Right cardiac atrium (tissue), 5 donors: ENCODE measurements at regions not wholly inside any gene's neighbourhood (a gene's known extent, or its start where the extent isn't known, plus 50 kb on each side); places are given as distances from the start of the nearest gene placed in this dataset.

Source experiments
- ATAC-seq, 2 donors: fragments of 200-7000 bp; cut with Tn5 transposase; one replicate each; pipeline versions ENCODE4 v1.8.0 to v1.9.1; 2020; ENCODE audit warnings: moderate library complexity in 2 of 2, mild to moderate bottlenecking in 1 of 2
- DNase-seq, 3 donors: peaks; one replicate each; pipeline ENCODE4 v3.0.0-alpha.2; 2020
- H3K27ac ChIP-seq: one replicate; pipeline ENCODE4 v1.5.1; 2013; ENCODE audit warnings: mild to moderate bottlenecking, low read length, control low read depth, moderate library complexity
- H3K27me3 ChIP-seq: one replicate; pipeline ENCODE4 v1.6.1; 2013; ENCODE audit not compliant: control insufficient read depth, insufficient read depth
- H3K4me1 ChIP-seq: one replicate; pipeline ENCODE4 v1.6.1; 2013; ENCODE audit warnings: low read length; ENCODE audit not compliant: control insufficient read depth, insufficient read depth
- H3K4me3 ChIP-seq: one replicate; pipeline ENCODE4 v1.5.1; 2013; ENCODE audit warnings: low read length, control low read depth
- H3K9me3 ChIP-seq: one replicate; pipeline ENCODE4 v1.6.1; 2013; ENCODE audit warnings: low read length; ENCODE audit not compliant: control insufficient read depth
- WGBS: extraction: QIAGEN DNeasy Blood & Tissue Kit; methylation state at CpG from one replicate; pipeline ENCODE4 v1.1.7; 2013; 5-methylcytosine and 5-hydroxymethylcytosine counted together
- intact Hi-C, 4 donors: fragments of 100-400 bp; cut with DNase I; formaldehyde crosslinking; loops; one replicate each; pipeline versions ENCODE4 v1.11.0 to v1.14.0; 2022 to 2023
- donor health status: healthy with polysubstance abuse.
- donor health status: DM: no; HTN: yes; CAD: no.
- donor health status: DM: no; HTN: no; CAD: no.
- donor health status: DM: no; HTN: yes; CAD: no; lungs with severe emphysema.
- donor health status: DM: yes; HTN: yes; CAD: no.

DNA sequence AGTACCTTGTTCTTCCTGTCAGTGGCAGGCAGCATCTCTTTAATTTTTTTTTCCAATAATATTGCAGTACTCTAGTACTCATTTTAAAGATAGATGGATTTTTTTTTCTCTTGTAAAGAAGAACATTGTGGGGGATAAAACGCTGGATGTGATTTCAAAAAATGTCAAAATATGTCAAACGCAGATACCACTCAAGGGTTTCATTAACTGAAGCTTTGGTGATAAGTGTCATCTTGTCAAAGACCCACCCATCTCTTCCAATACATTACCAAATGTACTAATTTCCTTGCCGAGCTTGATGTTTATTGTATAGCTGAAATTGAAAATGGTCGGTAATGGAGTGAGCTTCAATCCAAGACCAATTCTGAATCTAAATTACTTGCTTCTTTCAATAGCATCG, 332.4 kb upstream of the SOX2 start:
- Histone ChIP-seq H3K27ac (no peak overlapping the region), H3K9me3 (no peaks in the 10 kb centered on the region), H3K4me3 (no peak overlapping the region), H3K4me1 (no peaks in the 10 kb centered on the region), H3K27me3 (no peaks in the 10 kb centered on the region)
- intact Hi-C loops = no loop called here
- WGBS = 81% methylated on average over 5 of the region's 5 CpGs
- DNase-seq (no peak), ATAC-seq (no peak)

DNA sequence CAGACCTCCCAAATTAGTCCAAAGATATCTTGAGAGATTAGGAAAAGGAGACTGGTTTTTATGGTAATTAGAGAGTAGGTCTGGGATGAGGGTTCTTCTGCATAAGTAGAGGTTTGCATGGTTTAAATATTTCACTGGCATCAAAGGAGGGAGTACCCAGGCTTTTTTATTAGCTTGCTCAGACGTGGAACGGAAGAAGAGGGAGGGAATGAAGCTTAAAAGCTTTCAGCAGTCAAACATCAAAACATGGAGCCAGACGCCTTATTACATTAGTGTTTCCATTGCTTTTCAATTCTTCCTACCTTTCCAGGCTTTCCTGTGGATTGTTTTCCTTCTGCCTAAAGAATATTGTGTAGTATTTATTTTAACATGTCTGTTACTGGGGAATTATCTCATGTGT, 342.1 kb upstream of the SOX2 start:
- intact Hi-C loops = no loop called here
- Histone ChIP-seq H3K27me3 (no peaks in the 10 kb centered on the region), H3K4me3 (no peak overlapping the region), H3K4me1 (no peaks in the 10 kb centered on the region), H3K27ac (no peak overlapping the region), H3K9me3 (no peaks in the 10 kb centered on the region)
- 44% methylated on average over 3 of the region's 3 CpGs for WGBS
- DNase-seq (no peak), ATAC-seq (no peak)

DNA sequence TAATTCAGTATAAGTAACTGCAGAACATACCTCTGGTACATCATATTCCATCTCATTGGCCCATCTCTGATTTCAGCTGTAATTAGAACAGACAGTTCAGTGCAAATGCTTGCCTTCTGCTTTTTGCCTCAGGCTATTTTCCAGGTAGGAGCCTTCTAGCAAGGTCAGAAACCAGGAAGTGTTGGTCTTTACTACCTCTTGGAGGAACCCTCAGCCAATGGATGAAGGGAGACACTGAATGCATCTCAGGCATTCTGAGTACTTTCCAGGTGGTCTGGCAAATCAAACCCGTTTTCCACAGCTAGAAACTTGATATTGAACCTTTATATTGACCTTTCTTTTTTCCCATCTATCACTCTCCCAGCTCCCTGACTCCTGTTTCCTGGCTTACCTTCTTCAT, 348.5 kb upstream of the SOX2 start:
- WGBS = 31% methylated on average over 1 of the region's 1 CpG
- DNase-seq = no peak
- no peak for ATAC-seq
- no peaks in the 10 kb centered on the region for H3K27me3 ChIP-seq
- H3K9me3 ChIP-seq = no peaks in the 10 kb centered on the region
- H3K4me3 ChIP-seq = no peak overlapping the region
- intact Hi-C loops = no loop called here
- H3K27ac ChIP-seq = no peak overlapping the region
- H3K4me1 ChIP-seq = no peaks in the 10 kb centered on the region

DNA sequence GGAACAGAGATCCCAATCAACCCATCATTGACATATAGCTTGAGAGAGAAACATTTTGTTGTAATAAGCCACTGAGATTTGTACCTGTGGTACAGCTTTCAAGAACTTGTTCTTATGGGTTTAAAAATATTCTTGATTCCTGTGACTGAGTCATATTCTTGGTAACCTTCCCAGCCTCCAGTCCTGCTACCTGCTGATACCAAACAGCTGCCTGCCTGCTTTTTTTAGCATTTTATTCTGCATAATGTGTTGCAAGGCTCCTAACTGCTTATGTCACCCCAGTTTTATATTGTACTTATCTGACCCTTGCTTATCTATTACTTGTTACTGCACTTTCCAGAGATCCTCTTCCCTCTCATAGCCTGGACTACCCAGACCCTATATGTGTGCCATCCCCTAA, 349.3 kb upstream of the SOX2 start:
- Histone ChIP-seq H3K27me3 (no peaks in the 10 kb centered on the region), H3K4me1 (no peaks in the 10 kb centered on the region), H3K27ac (no peak overlapping the region), H3K4me3 (no peak overlapping the region), H3K9me3 (no peaks in the 10 kb centered on the region)
- ATAC-seq (peak; percentile 20 to 47), DNase-seq (no peak)
- intact Hi-C loops = no loop called here

DNA sequence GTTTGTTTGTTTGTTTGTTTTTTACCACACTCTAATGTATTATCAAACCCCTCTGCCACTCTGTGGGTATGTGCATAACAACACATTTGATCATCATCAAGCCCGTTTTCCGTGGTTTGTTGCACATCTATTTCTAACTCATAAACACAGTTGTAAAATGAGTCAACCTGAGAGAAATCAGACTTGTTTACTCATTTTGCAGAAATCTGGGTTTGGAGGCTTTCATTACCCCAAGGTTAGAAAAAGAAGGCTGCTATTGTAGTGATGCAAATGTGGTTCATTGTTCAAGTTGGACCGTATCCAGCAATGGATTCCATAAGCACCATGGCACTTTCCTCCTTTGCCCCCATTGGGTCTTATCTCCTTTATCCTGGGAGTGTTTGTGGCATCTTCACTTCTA, 353.2 kb upstream of the SOX2 start:
- H3K4me3 ChIP-seq = no peak overlapping the region
- no peak for DNase-seq
- no peak overlapping the region for H3K27ac ChIP-seq
- 81% methylated on average over 3 of the region's 3 CpGs for WGBS
- no peaks in the 10 kb centered on the region for H3K4me1 ChIP-seq
- intact Hi-C loops = no loop called here
- H3K27me3 ChIP-seq = no peaks in the 10 kb centered on the region
- no peak for ATAC-seq
- no peaks in the 10 kb centered on the region for H3K9me3 ChIP-seq

DNA sequence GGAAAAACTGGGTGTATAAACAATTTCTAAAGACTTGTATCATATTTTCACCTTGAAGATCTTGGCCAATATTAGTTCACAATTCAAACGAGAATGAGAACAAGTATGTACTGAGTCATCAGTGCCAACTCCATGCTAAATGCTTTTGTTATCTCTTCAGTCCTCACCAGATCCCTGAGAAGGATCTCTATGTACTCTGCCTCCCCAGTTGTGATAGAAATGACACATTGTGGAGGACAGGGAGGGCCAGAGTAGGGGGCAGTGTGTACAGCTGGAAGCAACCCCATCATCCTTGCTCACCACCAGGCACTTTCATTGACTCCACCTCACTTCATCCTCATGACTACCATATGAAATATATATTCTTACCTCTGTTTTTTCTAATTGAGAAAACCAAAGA, 353.7 kb upstream of the SOX2 start:
- 11% methylated on average over 1 of the region's 1 CpG for WGBS
- ATAC-seq = peak; percentile 55 to 86
- intact Hi-C loops = no loop called here
- H3K27me3 ChIP-seq = no peaks in the 10 kb centered on the region
- H3K4me1 ChIP-seq = no peaks in the 10 kb centered on the region
- no peaks in the 10 kb centered on the region for H3K9me3 ChIP-seq
- DNase-seq = no peak
- H3K4me3 ChIP-seq = no peak overlapping the region
- H3K27ac ChIP-seq = no peak overlapping the region

DNA sequence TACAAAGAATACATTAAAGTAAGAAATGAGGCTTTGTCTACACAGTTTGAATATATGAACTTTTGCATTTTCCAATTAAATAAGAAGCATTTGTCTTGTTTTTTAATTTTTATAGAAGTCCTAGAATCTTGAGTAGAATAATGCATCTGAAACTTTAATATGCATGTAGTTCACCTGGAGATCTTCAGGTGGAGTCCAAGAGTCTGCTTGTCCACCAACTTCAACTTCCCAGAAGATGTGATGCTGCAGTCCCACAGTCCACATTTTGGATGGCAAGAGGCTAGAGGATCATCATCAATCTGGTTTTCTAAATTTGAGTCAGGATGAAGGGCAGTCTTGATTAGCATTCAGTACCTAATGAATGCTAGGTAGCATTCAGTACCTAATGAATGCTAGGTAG, 357.6 kb upstream of the SOX2 start:
- H3K27me3 ChIP-seq = no peaks in the 10 kb centered on the region
- no peaks in the 10 kb centered on the region for H3K4me1 ChIP-seq
- DNase-seq = no peak
- no peaks in the 10 kb centered on the region for H3K9me3 ChIP-seq
- H3K27ac ChIP-seq = no peak overlapping the region
- ATAC-seq = no peak
- no peak overlapping the region for H3K4me3 ChIP-seq
- intact Hi-C loops = no loop called here

DNA sequence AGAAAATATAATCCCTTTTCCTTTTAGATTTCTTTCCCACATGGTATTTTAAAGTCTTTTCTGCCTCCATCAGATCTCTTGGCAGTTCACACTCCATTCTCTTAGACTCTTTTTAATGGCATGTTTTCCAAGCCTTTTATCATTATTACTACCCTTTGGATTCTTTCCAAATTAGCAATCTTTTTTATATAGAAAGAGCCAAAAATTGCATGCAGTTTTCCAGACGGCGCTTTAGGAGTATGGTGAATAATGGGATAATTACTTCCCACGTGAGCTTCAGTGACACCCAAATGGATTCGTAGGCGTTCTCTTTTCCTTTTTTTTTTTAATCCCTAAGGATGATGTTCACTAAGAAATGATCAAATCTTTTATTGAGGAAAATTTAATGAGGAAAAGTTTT, 354.8 kb upstream of the DNAJC19 start:
- Histone ChIP-seq H3K27me3 (no peaks in the 10 kb centered on the region), H3K4me1 (no peaks in the 10 kb centered on the region), H3K9me3 (no peaks in the 10 kb centered on the region), H3K27ac (no peak overlapping the region), H3K4me3 (no peak overlapping the region)
- intact Hi-C loops = no loop called here
- DNase-seq (no peak), ATAC-seq (no peak)
- WGBS = 53% methylated on average over 5 of the region's 5 CpGs

DNA sequence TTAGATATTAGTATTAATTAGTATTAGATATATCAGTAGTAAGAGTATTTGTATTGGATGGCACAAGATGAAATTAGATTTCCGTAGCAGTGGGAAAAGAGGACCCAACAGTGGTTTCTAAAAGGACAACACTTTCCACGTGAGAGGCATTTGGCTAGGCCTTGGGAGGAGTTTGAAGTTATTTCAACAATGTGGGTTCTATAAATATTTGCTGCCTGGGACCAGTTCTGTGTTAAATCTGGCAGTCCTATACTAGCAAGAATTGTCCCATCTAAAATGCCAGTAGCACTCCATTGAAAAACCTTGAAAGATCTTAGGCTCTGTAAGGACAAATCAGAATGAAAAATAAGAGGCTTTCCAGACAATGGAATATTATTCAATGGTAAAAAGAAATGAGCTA, 347.1 kb upstream of the DNAJC19 start:
- H3K27ac ChIP-seq = no peak overlapping the region
- H3K9me3 ChIP-seq = no peaks in the 10 kb centered on the region
- no peak overlapping the region for H3K4me3 ChIP-seq
- H3K4me1 ChIP-seq = no peaks in the 10 kb centered on the region
- 40% methylated on average over 2 of the region's 2 CpGs for WGBS
- H3K27me3 ChIP-seq = no peaks in the 10 kb centered on the region
- DNase-seq (no peak), ATAC-seq (no peak)
- intact Hi-C loops = no loop called here

DNA sequence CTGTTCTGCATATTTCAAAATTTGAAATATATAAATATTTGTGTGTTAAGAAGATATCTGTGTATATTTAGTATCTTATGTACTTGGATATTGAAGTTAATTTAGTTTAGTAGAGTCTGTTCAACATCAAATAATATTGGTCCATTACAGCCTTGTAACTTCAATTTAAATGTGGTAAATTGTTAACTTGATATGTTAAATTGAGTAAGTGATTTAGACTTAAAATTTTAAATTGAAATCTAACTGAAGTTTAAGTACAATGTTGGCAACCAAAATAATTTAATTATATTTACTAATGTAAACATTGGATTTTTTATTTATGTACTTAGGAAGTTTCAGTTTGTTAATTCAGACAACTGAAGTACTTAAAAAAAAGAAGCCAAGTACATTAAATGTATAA, 343.9 kb upstream of the DNAJC19 start:
- Histone ChIP-seq H3K4me1 (no peaks in the 10 kb centered on the region), H3K4me3 (no peak overlapping the region), H3K27ac (no peak overlapping the region), H3K27me3 (no peaks in the 10 kb centered on the region), H3K9me3 (no peaks in the 10 kb centered on the region)
- no peak for DNase-seq
- intact Hi-C loops = no loop called here
- ATAC-seq = no peak

DNA sequence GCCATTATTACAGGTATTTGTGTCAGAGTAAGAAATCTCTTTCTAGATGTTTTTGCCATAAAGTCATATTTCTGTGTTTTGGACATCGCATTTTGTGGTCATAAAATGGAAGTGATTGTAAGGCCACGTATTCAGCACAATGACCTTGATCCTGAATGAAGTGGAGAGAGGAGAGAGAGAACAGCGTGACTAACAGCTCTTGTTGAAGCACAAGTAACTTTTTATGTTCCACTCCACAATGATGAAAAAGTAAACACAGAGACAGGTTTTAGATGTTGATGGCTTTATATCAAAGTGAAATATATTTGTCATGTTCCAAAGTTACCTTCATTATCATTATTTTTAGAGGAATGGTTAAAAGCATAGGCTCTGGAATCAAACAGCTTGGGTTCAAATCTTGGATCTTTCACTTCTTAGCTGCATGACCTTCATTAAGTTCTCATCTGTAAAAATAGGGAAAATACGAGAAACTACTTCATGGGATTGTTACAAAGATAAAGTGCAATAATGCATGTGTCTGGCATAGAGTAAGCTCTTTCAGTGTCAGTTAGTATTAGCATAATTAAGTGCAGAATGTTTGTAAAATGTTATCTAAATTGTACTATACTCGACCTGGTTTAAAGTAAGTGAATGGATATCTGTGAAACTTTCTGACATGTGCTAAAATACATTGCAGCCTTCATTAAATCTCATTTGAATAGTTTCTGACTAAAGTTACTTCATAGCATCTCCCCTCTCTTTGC, 341.5 kb upstream of the DNAJC19 start:
- WGBS = 62% methylated on average over 5 of the region's 5 CpGs
- intact Hi-C loops = no loop called here
- H3K9me3 ChIP-seq = no peaks in the 10 kb centered on the region
- no peak overlapping the region for H3K27ac ChIP-seq
- DNase-seq (no peak), ATAC-seq (no peak)
- no peak overlapping the region for H3K4me3 ChIP-seq
- no peaks in the 10 kb centered on the region for H3K27me3 ChIP-seq
- H3K4me1 ChIP-seq = no peaks in the 10 kb centered on the region

DNA sequence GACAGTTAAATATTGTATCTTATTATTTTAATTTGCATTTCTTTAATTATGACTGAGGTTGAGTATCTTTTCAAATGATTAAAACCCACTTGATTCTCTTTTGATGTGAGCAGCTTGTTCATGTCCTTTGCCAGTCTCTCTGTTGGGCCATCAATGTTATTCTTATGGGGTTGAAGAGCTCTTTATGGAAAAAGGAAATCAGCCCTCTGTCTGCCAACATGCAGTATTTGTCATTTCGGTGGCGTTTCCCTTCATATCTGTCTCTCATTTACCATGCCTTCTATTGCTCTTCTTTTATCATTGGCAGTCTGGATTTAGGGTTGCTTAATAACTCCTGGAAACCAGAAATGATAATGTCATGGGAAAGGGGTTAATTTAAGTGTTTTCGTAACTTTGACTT, 340.7 kb upstream of the DNAJC19 start:
- DNase-seq (no peak), ATAC-seq (no peak)
- H3K27me3 ChIP-seq = no peaks in the 10 kb centered on the region
- WGBS = 58% methylated on average over 3 of the region's 3 CpGs
- H3K9me3 ChIP-seq = no peaks in the 10 kb centered on the region
- intact Hi-C loops = no loop called here
- H3K4me1 ChIP-seq = no peaks in the 10 kb centered on the region
- no peak overlapping the region for H3K27ac ChIP-seq
- H3K4me3 ChIP-seq = no peak overlapping the region
